NOMO-1 treated with DMSO at 0.1 percent for 48 hours (cell line): ENCODE measurements at regions not wholly inside any gene's neighbourhood (a gene's known extent, or its start where the extent isn't known, plus 50 kb on each side); places are given as distances from the start of the nearest gene placed in this dataset.

Experiments
- DNase-seq: peaks from one replicate; lab custom pipeline; 2025; ENCODE audit not compliant: unreplicated experiment; lab: John Stamatoyannopoulos, UW

- DNase-seq: no peak
These were observed 1881.5 kb downstream of the EFNA5 start for GRCh38 chr5:105789246-105789645.

- no peak for DNase-seq
These were observed 1886.9 kb downstream of the EFNA5 start for GRCh38 chr5:105783811-105784210.

GRCh38 chr5:105782501-105782900, 1888.2 kb downstream of the EFNA5 start:
- no peak for DNase-seq

DNA sequence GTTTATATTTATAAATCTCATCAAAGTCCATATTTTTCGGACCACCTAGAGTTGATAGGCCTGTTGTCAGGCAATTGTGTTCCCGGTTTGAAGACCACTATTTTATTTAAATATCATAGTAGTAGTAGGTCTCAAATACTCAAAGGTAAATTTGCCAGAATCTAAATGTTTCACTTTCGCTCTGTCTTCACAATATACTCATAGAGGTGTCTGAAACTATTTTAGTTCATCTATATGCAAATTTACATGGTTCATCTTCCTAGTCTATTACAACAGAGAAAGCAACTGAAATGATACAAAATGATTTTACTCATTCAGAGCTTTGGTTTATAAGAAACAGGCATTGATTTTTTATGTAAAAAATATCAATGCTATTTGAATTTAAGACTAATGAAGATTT, 1897.5 kb downstream of the EFNA5 start:
- no peak for DNase-seq

DNA sequence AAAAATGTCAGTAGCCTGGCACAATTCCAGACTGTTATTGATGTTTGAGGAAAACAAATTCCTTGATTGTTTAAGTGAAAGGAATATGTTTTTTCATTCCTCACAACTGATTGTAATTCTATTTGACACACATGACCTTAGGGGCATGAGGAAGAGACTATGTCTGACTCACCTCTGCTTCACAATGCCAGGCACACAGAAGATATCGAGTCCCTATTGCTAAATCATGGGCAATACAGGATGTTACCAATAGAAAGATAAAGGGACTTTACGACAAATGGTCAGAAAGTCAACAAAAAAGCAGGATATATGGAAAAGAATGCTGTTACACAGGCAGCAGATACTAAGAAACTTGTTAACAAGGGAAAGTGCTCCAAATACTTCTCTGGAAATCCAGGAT, 1903.5 kb downstream of the EFNA5 start:
- DNase-seq: no peak

DNA sequence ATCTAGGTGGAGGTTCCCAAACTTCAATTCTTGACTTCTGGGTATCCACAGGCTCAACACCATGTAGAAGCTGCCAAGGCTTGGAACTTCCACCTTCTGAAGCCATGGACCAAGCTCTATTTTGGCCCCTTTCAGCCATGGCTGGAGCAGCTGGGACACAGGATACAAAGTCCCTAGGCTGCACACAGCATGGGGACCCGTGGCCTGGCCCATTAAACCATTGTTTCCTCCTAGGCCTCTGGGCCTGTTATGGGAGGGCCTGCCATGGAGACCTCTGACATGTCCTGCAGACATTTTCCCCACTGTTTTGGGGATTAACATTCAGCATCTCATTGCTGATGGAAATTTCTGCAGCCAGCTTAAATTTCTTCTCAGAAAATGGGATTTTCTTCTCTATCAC, 1908.0 kb downstream of the EFNA5 start:
- no peak for DNase-seq

DNA sequence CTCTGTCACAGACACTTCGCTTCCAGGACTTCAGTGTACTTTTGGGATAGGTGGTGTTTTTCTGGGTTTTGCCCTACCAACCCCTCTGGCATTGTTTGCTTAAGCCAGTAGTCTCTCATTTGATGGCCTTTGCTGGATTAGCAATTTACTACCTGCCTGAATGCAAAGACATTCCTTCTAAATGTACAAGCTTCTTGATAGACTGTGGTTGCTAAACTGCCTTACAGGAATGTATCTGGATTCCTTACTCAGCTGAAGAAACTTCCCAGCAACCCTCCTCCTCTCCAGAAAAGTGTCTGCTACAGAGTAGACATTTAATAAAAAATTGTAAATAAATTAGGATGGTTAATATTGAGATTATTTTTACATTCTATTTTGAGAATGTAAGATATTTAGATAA, 1916.7 kb downstream of the EFNA5 start:
- no peak for DNase-seq

DNA sequence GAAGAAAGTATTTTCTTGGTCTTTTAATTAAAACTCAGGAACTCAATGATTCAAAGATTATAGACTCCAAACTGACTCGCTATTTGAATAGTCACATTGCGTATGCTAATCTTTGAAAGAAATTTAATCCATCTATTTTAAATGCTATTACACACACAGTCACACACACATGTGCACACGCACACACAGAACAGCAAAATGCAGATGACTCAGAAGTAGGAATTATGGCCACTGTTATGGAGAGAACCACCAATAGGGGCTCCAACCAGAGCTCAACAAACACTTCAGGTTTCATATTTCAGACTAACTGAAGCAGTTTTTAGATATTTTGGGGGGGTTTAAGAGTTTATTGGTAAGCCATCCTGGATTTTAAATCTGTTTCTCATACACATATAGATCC, 1917.9 kb downstream of the EFNA5 start:
- DNase-seq: no peak

- no peak for DNase-seq
These were observed 1918.8 kb downstream of the EFNA5 start for GRCh38 chr5:105751908-105752307.

GRCh38 chr5:105745111-105745510, 1925.6 kb downstream of the EFNA5 start:
- DNase-seq: no peak

GRCh38 chr5:105740242-105740641, 1930.5 kb downstream of the EFNA5 start:
- DNase-seq: no peak

GRCh38 chr5:105739732-105740131, 1931.0 kb downstream of the EFNA5 start:
- DNase-seq: no peak

- DNase-seq: no peak
These were observed 1935.0 kb downstream of the EFNA5 start for GRCh38 chr5:105735704-105736103.

DNA sequence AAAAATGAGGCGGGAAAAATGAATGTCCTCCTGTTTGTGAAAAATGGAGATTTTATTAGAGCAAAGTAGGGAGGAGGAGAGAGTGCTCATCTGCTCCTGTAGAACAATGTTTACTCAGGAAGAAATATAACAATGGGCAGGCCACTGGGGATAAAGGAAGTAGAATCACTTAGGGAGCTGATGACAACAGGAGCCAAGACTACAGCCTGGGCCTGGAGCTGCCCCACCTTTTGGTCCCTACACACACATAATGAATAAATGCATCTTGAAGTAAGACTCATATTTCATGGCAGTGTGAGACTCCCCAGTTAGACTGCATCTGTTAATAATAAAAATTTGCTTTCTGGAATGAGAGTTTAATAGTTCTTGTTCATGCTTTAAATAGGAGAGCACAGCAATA, 1939.8 kb downstream of the EFNA5 start:
- no peak for DNase-seq

DNA sequence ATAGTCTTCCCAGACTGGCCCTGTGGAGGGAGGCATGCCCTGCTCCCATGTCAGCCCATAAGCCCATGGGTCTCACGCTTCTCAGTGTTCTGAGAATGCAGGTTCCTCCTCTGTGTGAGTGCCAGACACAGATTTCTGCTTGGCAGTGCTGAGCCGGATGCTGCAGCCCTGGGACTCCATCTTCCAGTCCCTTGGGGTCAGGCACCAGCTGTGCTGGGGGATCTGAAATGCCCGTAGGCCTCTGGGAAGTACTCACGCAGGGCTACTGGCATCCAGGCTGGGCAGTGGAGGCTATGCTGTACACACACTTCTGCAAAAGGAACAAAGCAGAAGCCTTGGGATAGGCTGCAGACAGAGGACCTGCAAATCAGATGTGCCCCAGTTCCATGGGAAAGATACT, 1944.6 kb downstream of the EFNA5 start:
- no peak for DNase-seq

DNA sequence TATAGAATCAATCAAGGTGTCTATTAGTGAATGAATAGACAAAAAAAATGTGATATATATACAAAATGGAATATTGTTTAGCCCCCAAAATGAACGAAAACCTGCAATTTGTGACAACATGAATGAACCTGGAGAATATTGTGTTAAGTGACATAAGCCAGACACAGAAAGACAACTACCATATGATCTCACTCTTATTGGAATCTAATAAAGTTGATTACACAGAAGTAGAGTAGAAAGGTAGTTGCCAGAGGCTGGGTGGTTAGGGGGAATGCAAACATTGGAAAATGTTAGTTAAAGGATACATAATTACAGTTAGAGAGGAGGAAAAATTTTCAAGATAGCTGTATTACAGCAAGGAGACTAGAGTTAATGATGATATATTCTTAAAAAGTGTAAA, 1962.3 kb downstream of the EFNA5 start:
- no peak for DNase-seq

GRCh38 chr5:105702323-105702722, 1968.4 kb downstream of the EFNA5 start:
- DNase-seq: no peak

DNA sequence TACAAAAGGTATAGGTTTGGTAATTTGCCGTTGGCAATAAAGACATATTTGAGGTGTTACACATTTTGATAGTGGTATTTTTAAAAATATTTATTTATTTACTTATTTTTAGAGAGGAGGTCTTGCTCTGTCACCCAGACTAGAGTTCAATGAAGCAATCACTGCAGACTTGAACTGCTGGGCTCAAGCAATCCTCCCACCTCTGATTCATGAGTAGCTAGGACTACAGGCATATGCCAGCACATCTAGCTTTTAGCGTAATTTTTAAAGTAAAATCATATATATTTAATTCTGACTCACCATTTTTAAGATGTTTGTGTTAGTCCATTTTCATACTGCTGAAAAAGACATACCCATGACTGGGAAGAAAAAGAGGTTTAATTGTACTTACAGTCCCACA, 1974.3 kb downstream of the EFNA5 start:
- no peak for DNase-seq

DNA sequence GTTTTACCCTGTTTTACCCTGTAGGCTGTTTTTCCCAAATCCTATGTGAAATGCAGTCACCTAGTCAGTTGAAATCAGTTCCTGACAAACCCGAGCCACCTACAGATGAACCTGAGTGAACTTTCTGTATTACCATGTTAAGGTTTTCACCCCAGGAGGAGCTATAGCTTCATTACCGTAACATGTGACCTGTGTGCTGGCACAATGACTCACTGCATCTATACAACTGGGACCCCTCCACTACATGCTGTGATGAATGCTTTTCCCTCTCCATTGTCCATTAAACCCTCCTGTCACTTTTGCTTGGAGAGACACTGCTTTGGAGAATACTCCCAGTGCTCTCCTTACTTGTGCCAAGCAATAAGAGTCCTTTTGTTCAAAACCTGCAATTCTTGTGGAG, 1974.8 kb downstream of the EFNA5 start:
- DNase-seq: no peak

DNA sequence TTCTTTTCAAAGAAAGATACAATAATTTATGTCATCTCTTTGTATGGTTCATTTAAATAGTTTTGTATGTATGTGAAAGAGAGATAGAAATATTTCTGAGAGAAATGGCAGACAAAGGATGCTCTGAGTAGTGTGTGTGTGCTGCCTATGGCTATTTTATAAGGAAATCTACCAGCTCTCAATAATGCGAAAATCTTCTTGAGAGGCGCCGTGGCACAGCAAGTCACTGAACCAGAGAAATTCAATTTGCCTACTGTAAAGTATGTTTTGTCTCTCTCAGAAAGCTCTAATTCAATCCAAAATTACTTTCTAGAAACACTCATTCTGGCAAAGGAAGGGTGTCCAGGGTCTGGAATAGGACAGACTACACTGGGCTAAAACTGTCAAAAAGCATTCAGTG, 1981.1 kb downstream of the EFNA5 start:
- DNase-seq: no peak

DNA sequence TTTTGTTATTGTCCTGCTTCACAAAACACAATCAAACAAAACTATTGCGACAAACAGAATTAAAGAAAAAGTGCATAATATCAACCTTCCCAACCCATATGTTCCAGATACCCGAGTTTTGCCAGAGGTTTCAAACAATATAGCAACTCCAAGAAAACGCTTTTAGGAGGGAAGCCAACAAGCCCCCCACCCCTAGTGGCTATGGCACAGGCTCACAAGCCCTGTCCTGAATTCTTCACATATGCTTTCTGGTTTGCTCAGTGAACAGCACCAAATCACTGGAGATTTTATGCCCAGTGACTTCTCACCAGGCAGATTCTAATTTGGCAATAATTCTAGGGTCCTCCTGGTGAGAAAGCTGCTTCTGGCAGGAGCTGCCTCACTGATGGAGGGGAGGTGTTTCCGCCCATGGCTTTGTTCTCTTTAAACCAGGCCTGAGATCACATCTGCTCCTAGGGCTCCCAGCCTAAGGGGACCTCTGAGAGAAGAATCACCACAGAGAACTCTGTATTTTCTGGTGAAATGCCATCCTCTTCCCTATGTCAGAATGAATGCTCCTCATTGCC, 1982.4 kb downstream of the EFNA5 start:
- DNase-seq: no peak

DNA sequence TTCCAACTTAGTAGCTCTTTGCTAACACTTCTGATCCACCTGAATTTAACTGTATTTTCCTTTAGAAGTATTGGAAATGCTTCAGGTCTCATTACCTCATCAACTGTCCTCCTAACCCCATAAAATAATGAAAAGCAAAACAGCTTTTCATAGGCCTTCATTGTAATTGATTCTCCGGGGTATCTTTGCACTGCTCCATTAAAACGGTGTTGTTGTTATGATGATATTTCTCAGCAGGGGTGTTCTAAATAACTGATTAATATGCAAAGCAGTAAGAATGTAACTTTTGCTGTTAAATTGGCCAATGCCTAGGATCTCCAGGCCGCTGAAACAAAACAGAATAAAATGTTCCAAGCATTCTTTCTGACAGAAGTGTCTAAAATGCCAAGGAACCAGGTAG, 1983.2 kb downstream of the EFNA5 start:
- DNase-seq: no peak

DNA sequence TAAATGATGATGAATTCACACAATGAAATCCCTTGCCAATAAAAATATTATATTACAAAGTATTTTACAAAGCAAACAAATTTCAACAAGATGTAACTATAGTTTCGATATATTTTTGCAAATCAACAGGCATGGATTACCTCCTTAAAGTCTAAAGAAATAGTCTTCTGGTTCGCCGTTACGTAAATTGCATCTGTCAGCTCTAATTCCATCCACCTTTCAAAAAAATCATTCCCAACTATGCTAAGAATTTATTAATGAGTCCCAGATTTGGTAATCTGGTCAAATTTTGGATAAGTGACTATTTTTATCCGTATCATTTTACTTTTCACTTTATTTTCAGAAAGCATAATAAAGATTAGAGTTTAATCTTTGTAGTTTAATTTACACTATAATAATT, 1984.9 kb downstream of the EFNA5 start:
- no peak for DNase-seq

GRCh38 chr5:105684799-105685198, 1985.9 kb downstream of the EFNA5 start:
- no peak for DNase-seq
